Naive thymus-derived CD4-positive, alpha-beta T cell (primary cell): ENCODE measurements at regions not wholly inside any gene's neighbourhood (a gene's known extent, or its start where the extent isn't known, plus 50 kb on each side); places are given as distances from the start of the nearest gene placed in this dataset.
"Not testable (repeated sequence)": the region's sequence is repeated elsewhere in the genome, so short reads cannot be mapped to it uniquely, and the experiment has no call there.

Source experiments
- ATAC-seq: fragments of 150-1000 bp; cut with Tn5 transposase; 2 replicates; pipeline ENCODE4 v1.10.0; 2021; ENCODE audit warnings: mild to moderate bottlenecking, moderate library complexity
- CTCF ChIA-PET: fragments of 350-600 bp; sonication (Branson Sonifier 250); formaldehyde crosslinking; loops from one replicate; lab custom pipeline; 2021; ENCODE audit warnings: antibody characterized with exemption; lab: Charles Lee
- POLR2A ChIA-PET: fragments of 350-600 bp; sonication (Branson Sonifier 250); formaldehyde crosslinking; loops from one replicate; lab custom pipeline; 2021; ENCODE audit warnings: antibody characterized with exemption, inconsistent platforms; lab: Charles Lee
- DNase-seq, 9 donors: peaks; one replicate each; pipeline versions ENCODE4 v3.0.0 to v3.0.0-alpha.2; 2020 to 2022; ENCODE audit warnings: mixed read lengths in 1 of 9
- H3K27ac ChIP-seq: one replicate; pipeline ENCODE4 v1.7.0; 2013; ENCODE audit warnings: mild to moderate bottlenecking, low read depth, low read length, moderate library complexity
- H3K27me3 ChIP-seq, 2 donors: one replicate each; pipeline ENCODE4 v1.7.0; 2013; ENCODE audit warnings: low read length in 2 of 2, mild to moderate bottlenecking in 2 of 2, moderate library complexity in 2 of 2; ENCODE audit not compliant: control insufficient read depth in 2 of 2, insufficient read depth in 2 of 2
- H3K36me3 ChIP-seq, 3 experiments: 1 replicate in 2 of 3; 2 replicates in 1 of 3; pipeline ENCODE4 v1.7.0; 2013; ENCODE audit warnings: low read length in 3 of 3, mild to moderate bottlenecking in 3 of 3, moderate library complexity in 1 of 3; ENCODE audit not compliant: insufficient read depth in 3 of 3, control insufficient read depth in 2 of 3
- H3K4me1 ChIP-seq, 2 donors: one replicate each; pipeline ENCODE4 v1.7.0; 2013; ENCODE audit warnings: low read length in 2 of 2, mild to moderate bottlenecking in 2 of 2, moderate library complexity in 1 of 2; ENCODE audit not compliant: control insufficient read depth in 2 of 2, insufficient read depth in 2 of 2
- H3K4me3 ChIP-seq: 2 replicates; pipeline ENCODE4 v1.7.0; 2013; ENCODE audit warnings: mild to moderate bottlenecking, low read length
- H3K9me3 ChIP-seq, 3 experiments: 1 replicate in 2 of 3; 2 replicates in 1 of 3; pipeline ENCODE4 v1.7.0; 2013; ENCODE audit warnings: low read length in 3 of 3; ENCODE audit not compliant: control insufficient read depth in 2 of 3
- H3K27ac Mint-ChIP-seq, 9 donors: one replicate each; pipeline ENCODE4 v1.8.0; 2020 to 2022; ENCODE audit warnings: mixed read lengths in 9 of 9, mild to moderate bottlenecking in 8 of 9, moderate library complexity in 5 of 9, inconsistent platforms in 2 of 9
- H3K27me3 Mint-ChIP-seq, 5 donors: one replicate each; pipeline ENCODE4 v1.8.0; 2021 to 2022; ENCODE audit warnings: mixed read lengths in 5 of 5, mild to moderate bottlenecking in 1 of 5
- H3K36me3 Mint-ChIP-seq, 5 donors: one replicate each; pipeline ENCODE4 v1.8.0; 2020 to 2022; ENCODE audit warnings: mixed read lengths in 5 of 5, mild to moderate bottlenecking in 3 of 5, inconsistent platforms in 1 of 5
- H3K4me1 Mint-ChIP-seq, 7 donors: one replicate each; pipeline ENCODE4 v1.8.0; 2020 to 2022; ENCODE audit warnings: mixed read lengths in 7 of 7, mild to moderate bottlenecking in 3 of 7, inconsistent platforms in 1 of 7
- H3K4me3 Mint-ChIP-seq, 10 donors: one replicate each; pipeline ENCODE4 v1.8.0; 2020 to 2022; ENCODE audit warnings: mild to moderate bottlenecking in 10 of 10, mixed read lengths in 10 of 10, moderate library complexity in 6 of 10, inconsistent platforms in 2 of 10
- H3K9me3 Mint-ChIP-seq, 11 donors: one replicate each; pipeline ENCODE4 v1.8.0; 2020 to 2022; ENCODE audit warnings: mixed read lengths in 11 of 11, mild to moderate bottlenecking in 4 of 11, inconsistent platforms in 1 of 11, moderate library complexity in 1 of 11
- intact Hi-C, 2 donors: fragments of 100-400 bp; cut with micrococcal nuclease; formaldehyde crosslinking; loops; one replicate each; pipeline ENCODE4 v1.15.1; 2023

- no peaks in the 10 kb centered on the region for H3K4me1 ChIP-seq
- ATAC-seq (no peak), DNase-seq (no peak)
- no peaks in the 10 kb centered on the region for H3K9me3 ChIP-seq
- intact Hi-C loops: no loop called here
- Mint-ChIP-seq H3K9me3 (no peaks in the 10 kb centered on the region), H3K4me3 (no peak overlapping the region), H3K27me3 (peaks cover 4 to 19% (median 6%) of the 10 kb centered on the region in 5 donors), H3K27ac (no peak overlapping the region), H3K36me3 (no peaks in the 10 kb centered on the region), H3K4me1 (peaks cover 0 to 3% (median 0%) of the 10 kb centered on the region in 7 donors)
- no peaks in the 10 kb centered on the region for H3K27me3 ChIP-seq
- H3K4me3 ChIP-seq: no peak overlapping the region
- H3K36me3 ChIP-seq: no peaks in the 10 kb centered on the region
- CTCF ChIA-PET: no interaction called here
- no peak overlapping the region for H3K27ac ChIP-seq
- POLR2A ChIA-PET: no interaction called here
Measured at GRCh38 chr4:150009533-150009932, 68.7 kb upstream of the DCLK2 start.

- Mint-ChIP-seq H3K27me3 (peaks cover 3 to 17% (median 9%) of the 10 kb centered on the region in 5 donors), H3K27ac (no peak overlapping the region), H3K9me3 (peaks cover 0 to 2% (median 0%) of the 10 kb centered on the region in 11 donors), H3K4me3 (no peak overlapping the region), H3K36me3 (peaks cover 0 to 2% (median 0%) of the 10 kb centered on the region in 5 donors), H3K4me1 (peaks cover 0 to 2% (median 0%) of the 10 kb centered on the region in 7 donors)
- no peaks in the 10 kb centered on the region for H3K27me3 ChIP-seq
- H3K27ac ChIP-seq: no peak overlapping the region
- CTCF ChIA-PET: interaction anchor here (0.5 kb wide), 1 partner anchor 845 kb away, joined by 3 read pairs; no protein-coding TSS in a partner anchor
- intact Hi-C loops: no loop called here
- no peaks in the 10 kb centered on the region for H3K9me3 ChIP-seq
- H3K4me1 ChIP-seq: no peaks in the 10 kb centered on the region
- DNase-seq (no peak), ATAC-seq (no peak)
- POLR2A ChIA-PET: no interaction called here
- no peak overlapping the region for H3K4me3 ChIP-seq
- no peaks in the 10 kb centered on the region for H3K36me3 ChIP-seq
Measured at GRCh38 chr4:150010525-150011126, 67.6 kb upstream of the DCLK2 start.

GRCh38 chr4:150012851-150013360 is 65.3 kb upstream of the DCLK2 start:
- Mint-ChIP-seq H3K4me1 (no peaks in the 10 kb centered on the region), H3K27ac (no peak overlapping the region), H3K36me3 (peaks cover 0 to 7% (median 0%) of the 10 kb centered on the region in 5 donors), H3K9me3 (peaks cover 0 to 6% (median 0%) of the 10 kb centered on the region in 11 donors), H3K27me3 (peaks cover 2 to 31% (median 5%) of the 10 kb centered on the region in 5 donors), H3K4me3 (no peak overlapping the region)
- no peak for DNase-seq
- Histone ChIP-seq H3K9me3 (no peaks in the 10 kb centered on the region), H3K27ac (no peak overlapping the region), H3K4me3 (no peak overlapping the region), H3K4me1 (no peaks in the 10 kb centered on the region), H3K27me3 (no peaks in the 10 kb centered on the region), H3K36me3 (no peaks in the 10 kb centered on the region)
- intact Hi-C loops: no loop called here
- CTCF ChIA-PET: no interaction called here
- ATAC-seq: no peak
- POLR2A ChIA-PET: no interaction called here

- H3K9me3 ChIP-seq, H3K27me3 ChIP-seq, CTCF ChIA-PET, DNase-seq, H3K36me3 ChIP-seq, H3K27ac Mint-ChIP-seq, H3K4me1 ChIP-seq, H3K4me3 Mint-ChIP-seq, ATAC-seq, H3K4me1 Mint-ChIP-seq, H3K36me3 Mint-ChIP-seq, H3K27ac ChIP-seq, H3K4me3 ChIP-seq, intact Hi-C loops, POLR2A ChIA-PET, H3K9me3 Mint-ChIP-seq: not testable (repeated sequence)
- H3K27me3 Mint-ChIP-seq: peaks cover 5 to 31% (median 13%) of the 10 kb centered on the region in 5 donors
Measured at GRCh38 chr4:150015910-150016309, 62.3 kb upstream of the DCLK2 start.

- H3K36me3 ChIP-seq, H3K27ac Mint-ChIP-seq, H3K27ac ChIP-seq, intact Hi-C loops, H3K36me3 Mint-ChIP-seq, ATAC-seq, H3K4me3 ChIP-seq, H3K9me3 ChIP-seq, H3K4me3 Mint-ChIP-seq, H3K4me1 ChIP-seq, H3K27me3 ChIP-seq, CTCF ChIA-PET, H3K4me1 Mint-ChIP-seq, H3K9me3 Mint-ChIP-seq, DNase-seq, POLR2A ChIA-PET: not testable (repeated sequence)
- peaks cover 5 to 31% (median 13%) of the 10 kb centered on the region in 5 donors for H3K27me3 Mint-ChIP-seq
Measured at GRCh38 chr4:150016621-150017020, 61.6 kb upstream of the DCLK2 start.

GRCh38 chr4:150018257-150018656 is 60.0 kb upstream of the DCLK2 start:
- Mint-ChIP-seq H3K4me3 (no peak overlapping the region), H3K9me3 (peaks cover 0 to 14% (median 3%) of the 10 kb centered on the region in 11 donors), H3K27me3 (peaks cover 6 to 41% (median 17%) of the 10 kb centered on the region in 5 donors), H3K4me1 (no peaks in the 10 kb centered on the region), H3K36me3 (peaks cover 0 to 12% (median 0%) of the 10 kb centered on the region in 5 donors), H3K27ac (no peak overlapping the region)
- Histone ChIP-seq H3K27ac (no peak overlapping the region), H3K9me3 (no peaks in the 10 kb centered on the region), H3K36me3 (no peaks in the 10 kb centered on the region), H3K4me1 (no peaks in the 10 kb centered on the region), H3K27me3 (no peaks in the 10 kb centered on the region), H3K4me3 (no peak overlapping the region)
- POLR2A ChIA-PET: no interaction called here
- intact Hi-C loops: no loop called here
- DNase-seq (no peak), ATAC-seq (no peak)
- CTCF ChIA-PET: no interaction called here

- Mint-ChIP-seq H3K9me3 (peaks cover 5 to 26% (median 9%) of the 10 kb centered on the region in 11 donors), H3K36me3 (peaks cover 0 to 9% (median 4%) of the 10 kb centered on the region in 5 donors), H3K27ac (no peak overlapping the region), H3K4me3 (no peak overlapping the region), H3K27me3 (peaks cover 6 to 31% (median 19%) of the 10 kb centered on the region in 5 donors), H3K4me1 (no peaks in the 10 kb centered on the region)
- ATAC-seq (no peak), DNase-seq (no peak)
- H3K9me3 ChIP-seq: no peaks in the 10 kb centered on the region
- no peaks in the 10 kb centered on the region for H3K36me3 ChIP-seq
- no peak overlapping the region for H3K4me3 ChIP-seq
- no peak overlapping the region for H3K27ac ChIP-seq
- ChIA-PET CTCF (no interaction called here), POLR2A (no interaction called here)
- no peaks in the 10 kb centered on the region for H3K4me1 ChIP-seq
- intact Hi-C loops: no loop called here
- no peaks in the 10 kb centered on the region for H3K27me3 ChIP-seq
Measured at GRCh38 chr4:150021483-150021882, 56.8 kb upstream of the DCLK2 start.
